Sigmoid colon (tissue), 4 donors: ENCODE measurements at regions not wholly inside any gene's neighbourhood (a gene's known extent, or its start where the extent isn't known, plus 50 kb on each side); places are given as distances from the start of the nearest gene placed in this dataset.

Experiments used
- EP300 ChIP-seq, 4 donors: sonication (generic); formaldehyde crosslinking; IDR thresholded peaks; one replicate each; pipeline ENCODE4 v1.6.1; 2017; ENCODE audit warnings: antibody characterized with exemption in 4 of 4
- POLR2A ChIP-seq, 2 donors: fragments of 450-650 bp; IDR thresholded peaks; one replicate each; pipeline ENCODE4 v1.6.1; 2016; ENCODE audit warnings: antibody characterized with exemption in 2 of 2, mild to moderate bottlenecking in 2 of 2, moderate library complexity in 2 of 2
- POLR2AphosphoS5 ChIP-seq, 4 donors: sonication (generic); formaldehyde crosslinking; IDR thresholded peaks; one replicate each; pipeline ENCODE4 v1.6.1; 2017; ENCODE audit warnings: antibody characterized with exemption in 4 of 4
- TF ChIP-seq, protein P1 (sequence below), 4 experiments: fragments of 450-650 bp in 3 of 4; fragments of 200-600 bp in 1 of 4; IDR thresholded peaks; one replicate each; pipeline ENCODE4 v1.5.1; 2016 to 2019; ENCODE audit warnings: antibody characterized with exemption in 4 of 4, mild to moderate bottlenecking in 3 of 4, moderate library complexity in 2 of 4

DNA sequence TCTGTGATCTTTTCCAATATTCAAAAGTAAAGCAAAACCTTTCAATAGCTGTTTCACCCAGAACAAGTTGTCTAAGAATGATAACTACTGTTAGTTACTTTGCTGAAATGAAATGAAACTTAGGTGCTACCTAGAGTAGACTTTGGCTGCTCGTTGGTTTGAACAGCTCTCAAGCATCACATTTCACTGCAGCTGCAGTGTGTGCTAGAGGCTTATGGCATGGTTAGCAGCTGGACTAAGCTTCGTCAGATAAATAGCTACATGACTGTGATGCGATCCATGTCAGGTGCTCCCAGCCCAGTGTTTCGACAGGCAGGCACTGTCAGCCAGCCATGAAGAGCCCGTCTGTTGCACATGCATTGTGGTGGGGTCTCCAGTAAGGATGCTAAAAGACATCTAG is 201.1 kb downstream of the TFAP2B start:
- TF ChIP-seq POLR2A (IDR thresholded peaks at IDR 0.05) (no peak), POLR2AphosphoS5 (IDR thresholded peaks at IDR 0.05) (no peak), EP300 (IDR thresholded peaks at IDR 0.05) (no peak)
- TF ChIP-seq, protein P1, sequence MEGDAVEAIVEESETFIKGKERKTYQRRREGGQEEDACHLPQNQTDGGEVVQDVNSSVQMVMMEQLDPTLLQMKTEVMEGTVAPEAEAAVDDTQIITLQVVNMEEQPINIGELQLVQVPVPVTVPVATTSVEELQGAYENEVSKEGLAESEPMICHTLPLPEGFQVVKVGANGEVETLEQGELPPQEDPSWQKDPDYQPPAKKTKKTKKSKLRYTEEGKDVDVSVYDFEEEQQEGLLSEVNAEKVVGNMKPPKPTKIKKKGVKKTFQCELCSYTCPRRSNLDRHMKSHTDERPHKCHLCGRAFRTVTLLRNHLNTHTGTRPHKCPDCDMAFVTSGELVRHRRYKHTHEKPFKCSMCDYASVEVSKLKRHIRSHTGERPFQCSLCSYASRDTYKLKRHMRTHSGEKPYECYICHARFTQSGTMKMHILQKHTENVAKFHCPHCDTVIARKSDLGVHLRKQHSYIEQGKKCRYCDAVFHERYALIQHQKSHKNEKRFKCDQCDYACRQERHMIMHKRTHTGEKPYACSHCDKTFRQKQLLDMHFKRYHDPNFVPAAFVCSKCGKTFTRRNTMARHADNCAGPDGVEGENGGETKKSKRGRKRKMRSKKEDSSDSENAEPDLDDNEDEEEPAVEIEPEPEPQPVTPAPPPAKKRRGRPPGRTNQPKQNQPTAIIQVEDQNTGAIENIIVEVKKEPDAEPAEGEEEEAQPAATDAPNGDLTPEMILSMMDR (IDR thresholded peaks at IDR 0.05) = no peak
